ENCODE measurements at regions not wholly inside any gene's neighbourhood (a gene's known extent, or its start where the extent isn't known, plus 50 kb on each side); places are given as distances from the start of the nearest gene placed in this dataset.

GRCh38 chr9:88689509-88690298 lies 154.7 kb downstream of the NXNL2 start:
- Histone ChIP-seq H3K27ac (no peak overlapping the region), H3K4me1 (no peaks in the 10 kb centered on the region), H3K36me3 (no peaks in the 10 kb centered on the region), H3K4me3 (no peak overlapping the region), H3K9me3 (no peaks in the 10 kb centered on the region), H3K27me3 (no peaks in the 10 kb centered on the region)
- TF ChIP-seq EP300 (IDR thresholded peaks at IDR 0.05): no peak
- no peak for TF ChIP-seq POLR2A (IDR thresholded peaks at IDR 0.05)
- no peak for TF ChIP-seq CTCF (IDR thresholded peaks at IDR 0.05)
- no peak for TF ChIP-seq POLR2AphosphoS5 (IDR thresholded peaks at IDR 0.05)
- 83% methylated on average over 6 of the region's 6 CpGs for WGBS
- DNase-seq (ENCODE audit: low spot score in 2 of 2): no peak

DNA sequence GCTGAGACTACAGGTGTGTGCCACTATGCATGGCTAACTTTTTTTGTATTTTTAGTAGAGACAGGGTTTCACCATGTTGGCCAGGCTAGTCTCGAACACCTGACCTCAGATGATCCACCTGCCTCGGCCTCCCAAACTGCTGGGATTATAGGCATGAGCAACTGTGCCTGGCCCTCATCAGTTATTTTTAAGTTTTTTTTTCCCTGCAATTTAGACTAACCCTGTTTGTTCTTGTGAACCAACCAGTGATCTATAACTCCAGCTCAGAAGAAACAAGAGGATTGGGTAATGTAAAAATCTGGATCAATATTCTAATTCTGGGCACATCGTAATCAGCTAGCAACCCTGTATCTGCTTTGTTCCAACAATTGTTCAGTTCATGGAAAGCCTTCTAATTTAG lies 155.7 kb downstream of the NXNL2 start:
- H3K4me1 ChIP-seq: no peaks in the 10 kb centered on the region
- no peak overlapping the region for H3K4me3 ChIP-seq
- no peak for TF ChIP-seq CTCF (IDR thresholded peaks at IDR 0.05)
- H3K27ac ChIP-seq: no peak overlapping the region
- H3K9me3 ChIP-seq: no peaks in the 10 kb centered on the region
- no peaks in the 10 kb centered on the region for H3K36me3 ChIP-seq
- H3K27me3 ChIP-seq: no peaks in the 10 kb centered on the region
- 98% methylated on average over 3 of the region's 3 CpGs for WGBS
- no peak for DNase-seq (ENCODE audit: low spot score in 2 of 2)

GRCh38 chr9:88691091-88691490 lies 156.1 kb downstream of the NXNL2 start:
- Histone ChIP-seq H3K27me3 (no peaks in the 10 kb centered on the region), H3K4me3 (no peak overlapping the region), H3K36me3 (no peaks in the 10 kb centered on the region), H3K9me3 (no peaks in the 10 kb centered on the region), H3K27ac (no peak overlapping the region), H3K4me1 (no peaks in the 10 kb centered on the region)
- TF ChIP-seq CTCF (IDR thresholded peaks at IDR 0.05) (no peak), EP300 (IDR thresholded peaks at IDR 0.05) (no peak), POLR2AphosphoS5 (IDR thresholded peaks at IDR 0.05) (no peak), POLR2A (IDR thresholded peaks at IDR 0.05) (no peak)
- 90% methylated on average over 3 of the region's 3 CpGs for WGBS
- DNase-seq (ENCODE audit: low spot score in 2 of 2): no peak

GRCh38 chr9:88691811-88692210 lies 156.8 kb downstream of the NXNL2 start:
- Histone ChIP-seq H3K27me3 (no peaks in the 10 kb centered on the region), H3K4me3 (no peak overlapping the region), H3K36me3 (no peaks in the 10 kb centered on the region), H3K9me3 (no peaks in the 10 kb centered on the region), H3K27ac (no peak overlapping the region), H3K4me1 (no peaks in the 10 kb centered on the region)
- DNase-seq (ENCODE audit: low spot score in 2 of 2): no peak
- no peak for TF ChIP-seq POLR2AphosphoS5 (IDR thresholded peaks at IDR 0.05)
- TF ChIP-seq EP300 (IDR thresholded peaks at IDR 0.05): no peak
- no peak for TF ChIP-seq CTCF (IDR thresholded peaks at IDR 0.05)
- no peak for TF ChIP-seq POLR2A (IDR thresholded peaks at IDR 0.05)
- WGBS: 91% methylated on average over 2 of the region's 2 CpGs

- WGBS: 82% methylated on average over 2 of the region's 2 CpGs
- no peak for TF ChIP-seq EP300 (IDR thresholded peaks at IDR 0.05)
- no peak for TF ChIP-seq POLR2A (IDR thresholded peaks at IDR 0.05)
- no peak for TF ChIP-seq POLR2AphosphoS5 (IDR thresholded peaks at IDR 0.05)
- TF ChIP-seq CTCF (IDR thresholded peaks at IDR 0.05): no peak
- H3K27ac ChIP-seq: no peak overlapping the region
- H3K9me3 ChIP-seq: no peaks in the 10 kb centered on the region
- no peaks in the 10 kb centered on the region for H3K4me1 ChIP-seq
- no peaks in the 10 kb centered on the region for H3K36me3 ChIP-seq
- H3K27me3 ChIP-seq: no peaks in the 10 kb centered on the region
- no peak overlapping the region for H3K4me3 ChIP-seq
- DNase-seq (ENCODE audit: low spot score in 2 of 2): no peak
These were observed 157.8 kb downstream of the NXNL2 start for GRCh38 chr9:88692827-88693226.

Measured in suprapubic skin (tissue), 4 donors.